ENCODE measurements at regions not wholly inside any gene's neighbourhood (a gene's known extent, or its start where the extent isn't known, plus 50 kb on each side); places are given as distances from the start of the nearest gene placed in this dataset.

DNA sequence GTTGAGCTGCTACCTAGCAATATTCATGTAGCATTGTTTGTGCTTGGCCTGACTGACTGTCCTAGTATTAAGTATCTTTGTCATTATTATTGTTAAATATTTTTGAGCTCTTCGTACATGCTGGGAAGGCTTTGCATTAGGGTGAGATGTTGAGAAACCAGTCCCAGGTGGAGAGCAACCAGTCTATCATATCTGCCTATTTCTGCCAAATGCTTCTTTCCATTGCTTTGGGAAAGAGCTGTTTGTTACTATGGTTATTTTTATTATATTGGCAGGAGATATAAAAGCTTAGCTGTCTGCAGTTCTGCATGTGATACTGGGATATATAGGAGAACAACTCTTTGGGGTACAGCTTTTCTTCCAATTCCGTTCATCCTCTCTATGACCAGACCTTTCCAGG lies 85.1 kb downstream of the CLDN17 start:
- H3K9me3 ChIP-seq (ENCODE audit: low read depth), result no peaks in the 10 kb centered on the region
- H3K27me3 ChIP-seq, result no peaks in the 10 kb centered on the region
- H3K4me3 ChIP-seq, result no peak overlapping the region
- no peaks in the 10 kb centered on the region for H3K36me3 ChIP-seq
- no peak overlapping the region for H3K27ac ChIP-seq
- DNase-seq (ENCODE audit: low read depth in 1 of 2, low spot score in 1 of 2), result no peak
- TF ChIP-seq, protein P1, sequence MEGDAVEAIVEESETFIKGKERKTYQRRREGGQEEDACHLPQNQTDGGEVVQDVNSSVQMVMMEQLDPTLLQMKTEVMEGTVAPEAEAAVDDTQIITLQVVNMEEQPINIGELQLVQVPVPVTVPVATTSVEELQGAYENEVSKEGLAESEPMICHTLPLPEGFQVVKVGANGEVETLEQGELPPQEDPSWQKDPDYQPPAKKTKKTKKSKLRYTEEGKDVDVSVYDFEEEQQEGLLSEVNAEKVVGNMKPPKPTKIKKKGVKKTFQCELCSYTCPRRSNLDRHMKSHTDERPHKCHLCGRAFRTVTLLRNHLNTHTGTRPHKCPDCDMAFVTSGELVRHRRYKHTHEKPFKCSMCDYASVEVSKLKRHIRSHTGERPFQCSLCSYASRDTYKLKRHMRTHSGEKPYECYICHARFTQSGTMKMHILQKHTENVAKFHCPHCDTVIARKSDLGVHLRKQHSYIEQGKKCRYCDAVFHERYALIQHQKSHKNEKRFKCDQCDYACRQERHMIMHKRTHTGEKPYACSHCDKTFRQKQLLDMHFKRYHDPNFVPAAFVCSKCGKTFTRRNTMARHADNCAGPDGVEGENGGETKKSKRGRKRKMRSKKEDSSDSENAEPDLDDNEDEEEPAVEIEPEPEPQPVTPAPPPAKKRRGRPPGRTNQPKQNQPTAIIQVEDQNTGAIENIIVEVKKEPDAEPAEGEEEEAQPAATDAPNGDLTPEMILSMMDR (IDR thresholded peaks at IDR 0.05; ENCODE audit: low read depth, low read length), result no peak
- no peaks in the 10 kb centered on the region for H3K4me1 ChIP-seq (ENCODE audit: low read depth)

DNA sequence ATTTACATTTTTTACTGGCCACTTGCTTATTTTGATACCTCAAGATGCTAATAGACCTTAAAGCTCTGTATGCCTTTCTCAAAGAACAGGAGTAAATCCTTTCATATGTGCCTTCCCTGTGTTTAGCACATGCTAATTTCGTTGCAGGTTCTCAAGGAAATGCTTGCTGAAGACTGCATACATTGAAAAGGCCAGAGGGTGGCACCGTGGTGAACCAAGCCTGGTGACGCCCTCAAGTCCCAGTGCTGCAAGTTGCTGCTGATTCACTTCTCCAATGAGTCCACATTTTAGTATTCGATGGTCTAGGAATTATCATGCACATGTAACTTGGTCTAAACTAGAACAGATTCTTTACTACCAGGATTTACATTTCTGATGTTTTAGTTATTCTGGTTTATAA lies 94.1 kb downstream of the CLDN17 start:
- TF ChIP-seq, protein P1 (IDR thresholded peaks at IDR 0.05; ENCODE audit: low read depth, low read length), result peak; percentile 32
- Histone ChIP-seq H3K4me3 (no peak overlapping the region), H3K27ac (no peak overlapping the region), H3K4me1 (ENCODE audit: low read depth) (no peaks in the 10 kb centered on the region), H3K9me3 (ENCODE audit: low read depth) (no peaks in the 10 kb centered on the region), H3K27me3 (no peaks in the 10 kb centered on the region), H3K36me3 (no peaks in the 10 kb centered on the region)
- peak; percentile 50 to 56 for DNase-seq (ENCODE audit: low read depth in 1 of 2, low spot score in 1 of 2)

DNA sequence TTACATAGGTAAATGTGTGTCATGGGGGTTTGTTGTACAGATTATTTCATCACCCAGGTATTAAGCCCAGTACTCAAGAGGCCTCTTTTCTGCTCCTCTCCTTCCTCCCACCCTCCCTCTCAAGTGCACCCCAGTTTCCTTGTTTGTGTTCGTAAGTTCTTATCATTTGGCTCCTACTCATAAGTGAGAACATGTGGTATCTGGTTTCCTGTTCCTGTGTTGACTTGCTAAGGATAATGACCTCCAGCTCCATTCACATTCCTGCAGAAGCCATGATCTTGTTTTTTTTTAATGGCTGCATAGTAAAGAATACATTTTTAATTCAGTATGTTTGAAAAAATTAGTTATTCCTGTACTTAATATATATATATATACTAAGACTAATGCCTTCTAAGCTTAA lies 107.7 kb downstream of the CLDN17 start:
- H3K27me3 ChIP-seq, result no peaks in the 10 kb centered on the region
- no peaks in the 10 kb centered on the region for H3K36me3 ChIP-seq
- peaks cover 3% of the 10 kb centered on the region for H3K4me1 ChIP-seq (ENCODE audit: low read depth)
- no peak for DNase-seq (ENCODE audit: low read depth in 1 of 2, low spot score in 1 of 2)
- no peak overlapping the region for H3K27ac ChIP-seq
- no peak overlapping the region for H3K4me3 ChIP-seq
- TF ChIP-seq, protein P1 (IDR thresholded peaks at IDR 0.05; ENCODE audit: low read depth, low read length), result no peak
- no peaks in the 10 kb centered on the region for H3K9me3 ChIP-seq (ENCODE audit: low read depth)

GRCh38 chr21:30057108-30057507 lies 109.5 kb downstream of the CLDN17 start:
- no peaks in the 10 kb centered on the region for H3K36me3 ChIP-seq
- DNase-seq (ENCODE audit: low read depth in 1 of 2, low spot score in 1 of 2), result no peak
- peaks cover 3% of the 10 kb centered on the region for H3K4me1 ChIP-seq (ENCODE audit: low read depth)
- no peak overlapping the region for H3K4me3 ChIP-seq
- no peaks in the 10 kb centered on the region for H3K27me3 ChIP-seq
- H3K9me3 ChIP-seq (ENCODE audit: low read depth), result no peaks in the 10 kb centered on the region
- TF ChIP-seq, protein P1 (IDR thresholded peaks at IDR 0.05; ENCODE audit: low read depth, low read length), result no peak
- H3K27ac ChIP-seq, result no peak overlapping the region

GRCh38 chr21:30048570-30048969 lies 108.8 kb upstream of the GRIK1 start:
- H3K27ac ChIP-seq, result no peak overlapping the region
- no peaks in the 10 kb centered on the region for H3K27me3 ChIP-seq
- TF ChIP-seq, protein P1 (IDR thresholded peaks at IDR 0.05; ENCODE audit: low read depth, low read length), result no peak
- DNase-seq (ENCODE audit: low read depth in 1 of 2, low spot score in 1 of 2), result no peak
- no peaks in the 10 kb centered on the region for H3K36me3 ChIP-seq
- H3K4me3 ChIP-seq, result no peak overlapping the region
- no peaks in the 10 kb centered on the region for H3K4me1 ChIP-seq (ENCODE audit: low read depth)
- no peaks in the 10 kb centered on the region for H3K9me3 ChIP-seq (ENCODE audit: low read depth)
